DND-41 (cell line): ENCODE measurements at regions not wholly inside any gene's neighbourhood (a gene's known extent, or its start where the extent isn't known, plus 50 kb on each side); places are given as distances from the start of the nearest gene placed in this dataset.

ENCODE experiments used
- ATAC-seq: fragments of 200-7000 bp; cut with Tn5 transposase; 3 replicates; pipeline ENCODE4 v1.9.1; 2021; ENCODE audit warnings: low read depth; ENCODE audit not compliant: insufficient read depth
- DNase-seq: peaks from one replicate; pipeline ENCODE4 v3.0.0-alpha.2; 2020
- H2AFZ ChIP-seq: 2 replicates; pipeline ENCODE4 v1.6.0; 2012; ENCODE audit warnings: low read depth, low read length
- H3K27ac ChIP-seq: 2 replicates; pipeline ENCODE4 v1.5.1; 2012; ENCODE audit warnings: low read length, inconsistent platforms
- H3K27me3 ChIP-seq: fragments of 200-600 bp; sonication (generic); 2 replicates; pipeline ENCODE4 v1.6.0; 2012; ENCODE audit warnings: low read length, mild to moderate bottlenecking, inconsistent platforms; ENCODE audit not compliant: insufficient read depth, poor library complexity
- H3K36me3 ChIP-seq: 2 replicates; pipeline ENCODE4 v1.5.1; 2012; ENCODE audit warnings: low read length, inconsistent platforms; ENCODE audit not compliant: insufficient read depth
- H3K4me1 ChIP-seq: 2 replicates; pipeline ENCODE4 v1.5.1; 2012; ENCODE audit warnings: mild to moderate bottlenecking, low read length; ENCODE audit not compliant: insufficient read depth
- H3K4me2 ChIP-seq: 2 replicates; pipeline ENCODE4 v1.6.0; 2012; ENCODE audit warnings: mild to moderate bottlenecking, moderate library complexity, low read length, inconsistent platforms; ENCODE audit not compliant: insufficient read depth
- H3K4me3 ChIP-seq, 2 experiments: fragments of 200-600 bp in 1 of 2; shearing (Covaris generic) in 1 of 2; 2 replicates each; pipeline ENCODE4 v1.5.1; 2012 to 2016; ENCODE audit warnings: inconsistent platforms in 2 of 2, low read length in 2 of 2, mild to moderate bottlenecking in 2 of 2, low read depth in 1 of 2, moderate library complexity in 1 of 2
- H3K79me2 ChIP-seq: 2 replicates; pipeline ENCODE4 v1.6.0; 2012; ENCODE audit warnings: low read length, inconsistent platforms; ENCODE audit not compliant: insufficient read depth
- H3K9ac ChIP-seq: 2 replicates; pipeline ENCODE4 v1.6.0; 2012; ENCODE audit warnings: low read depth, mild to moderate bottlenecking, inconsistent platforms, low read length, moderate library complexity
- H3K9me3 ChIP-seq: 2 replicates; pipeline ENCODE4 v1.5.1; 2012; ENCODE audit warnings: low read length, moderate library complexity, mild to moderate bottlenecking, inconsistent platforms; ENCODE audit not compliant: insufficient read depth, severe bottlenecking
- H4K20me1 ChIP-seq: 2 replicates; pipeline ENCODE4 v1.6.0; 2012; ENCODE audit warnings: low read length; ENCODE audit not compliant: insufficient read depth
- EZH2 ChIP-seq: IDR thresholded peaks from 3 replicates; pipeline ENCODE4 v1.6.1; 2012; ENCODE audit warnings: borderline replicate concordance, low read depth, mild to moderate bottlenecking, moderate library complexity, low read length, inconsistent platforms; ENCODE audit not compliant: severe bottlenecking
- TF ChIP-seq, protein P1 (sequence below): IDR thresholded peaks from 2 replicates; pipeline ENCODE4 v1.5.1; 2012; ENCODE audit warnings: borderline replicate concordance, low read length, moderate library complexity, mild to moderate bottlenecking; ENCODE audit not compliant: poor library complexity, severe bottlenecking; ENCODE audit errors: extremely low read depth

DNA sequence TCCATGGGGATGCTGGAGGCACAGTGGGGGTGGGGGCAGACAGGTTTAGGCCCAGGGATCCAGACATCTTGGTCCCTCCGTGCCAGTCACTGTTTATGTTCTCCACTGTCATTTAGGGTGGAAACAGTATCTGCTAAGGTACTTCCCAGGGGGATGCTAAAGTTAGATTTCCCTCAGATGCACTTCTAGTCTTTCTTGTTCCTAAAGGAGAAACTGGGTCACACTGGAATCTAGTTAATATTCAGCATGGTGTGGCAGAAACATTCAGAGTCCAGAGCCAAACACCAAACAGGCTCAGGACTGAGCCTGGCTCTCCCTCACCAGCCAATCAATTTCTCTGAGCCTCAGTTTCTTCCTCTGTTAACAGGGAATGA lies 83.4 kb upstream of the PLET1 start:
- ATAC-seq = no peak
- TF ChIP-seq, protein P1, sequence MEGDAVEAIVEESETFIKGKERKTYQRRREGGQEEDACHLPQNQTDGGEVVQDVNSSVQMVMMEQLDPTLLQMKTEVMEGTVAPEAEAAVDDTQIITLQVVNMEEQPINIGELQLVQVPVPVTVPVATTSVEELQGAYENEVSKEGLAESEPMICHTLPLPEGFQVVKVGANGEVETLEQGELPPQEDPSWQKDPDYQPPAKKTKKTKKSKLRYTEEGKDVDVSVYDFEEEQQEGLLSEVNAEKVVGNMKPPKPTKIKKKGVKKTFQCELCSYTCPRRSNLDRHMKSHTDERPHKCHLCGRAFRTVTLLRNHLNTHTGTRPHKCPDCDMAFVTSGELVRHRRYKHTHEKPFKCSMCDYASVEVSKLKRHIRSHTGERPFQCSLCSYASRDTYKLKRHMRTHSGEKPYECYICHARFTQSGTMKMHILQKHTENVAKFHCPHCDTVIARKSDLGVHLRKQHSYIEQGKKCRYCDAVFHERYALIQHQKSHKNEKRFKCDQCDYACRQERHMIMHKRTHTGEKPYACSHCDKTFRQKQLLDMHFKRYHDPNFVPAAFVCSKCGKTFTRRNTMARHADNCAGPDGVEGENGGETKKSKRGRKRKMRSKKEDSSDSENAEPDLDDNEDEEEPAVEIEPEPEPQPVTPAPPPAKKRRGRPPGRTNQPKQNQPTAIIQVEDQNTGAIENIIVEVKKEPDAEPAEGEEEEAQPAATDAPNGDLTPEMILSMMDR = no peak
- TF ChIP-seq EZH2 = no peak
- Histone ChIP-seq H3K4me2 (no peak overlapping the region), H3K36me3 (no peaks in the 10 kb centered on the region), H3K9me3 (no peaks in the 10 kb centered on the region), H3K27ac (no peak overlapping the region), H4K20me1 (no peaks in the 10 kb centered on the region), H3K79me2 (no peaks in the 10 kb centered on the region), H3K4me1 (no peaks in the 10 kb centered on the region), H3K4me3 (no peak overlapping the region), H3K27me3 (no peaks in the 10 kb centered on the region), H2AFZ (no peak overlapping the region), H3K9ac (no peak overlapping the region)
- no peak for DNase-seq

DNA sequence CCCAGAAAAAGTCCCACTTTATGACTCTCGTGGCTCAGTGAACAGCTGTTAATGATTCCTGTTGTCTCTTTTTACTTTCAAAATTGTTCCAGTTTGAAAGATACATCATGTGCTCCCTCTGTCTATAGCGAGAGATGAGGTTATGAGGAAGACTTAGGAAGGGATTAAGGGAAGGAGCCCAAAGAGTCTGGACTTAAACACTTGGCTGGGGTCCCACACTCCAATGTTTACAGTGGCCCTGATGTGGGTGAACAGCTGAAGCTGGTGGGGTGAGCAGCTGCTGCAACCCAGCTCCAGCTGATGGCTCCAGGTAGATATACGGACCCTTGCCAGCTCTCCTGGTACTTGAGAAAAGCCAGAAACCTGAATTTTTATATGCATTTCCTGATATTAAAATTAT lies 84.5 kb upstream of the PLET1 start:
- Histone ChIP-seq H3K9me3 (no peaks in the 10 kb centered on the region), H3K4me2 (no peak overlapping the region), H3K36me3 (no peaks in the 10 kb centered on the region), H3K79me2 (no peaks in the 10 kb centered on the region), H3K4me1 (no peaks in the 10 kb centered on the region), H3K9ac (no peak overlapping the region), H3K27me3 (no peaks in the 10 kb centered on the region), H2AFZ (no peak overlapping the region), H3K27ac (no peak overlapping the region), H4K20me1 (no peaks in the 10 kb centered on the region), H3K4me3 (no peak overlapping the region)
- TF ChIP-seq, protein P1 = no peak
- TF ChIP-seq EZH2 = no peak
- DNase-seq = no peak
- ATAC-seq = no peak

GRCh38 chr11:112345706-112346105 lies 85.0 kb upstream of the PLET1 start:
- H3K4me2 ChIP-seq = no peak overlapping the region
- no peaks in the 10 kb centered on the region for H3K9me3 ChIP-seq
- H3K36me3 ChIP-seq = no peaks in the 10 kb centered on the region
- no peak overlapping the region for H3K4me3 ChIP-seq
- no peaks in the 10 kb centered on the region for H4K20me1 ChIP-seq
- TF ChIP-seq, protein P1 = peak; percentile 24
- no peak for TF ChIP-seq EZH2
- no peak overlapping the region for H3K27ac ChIP-seq
- H3K79me2 ChIP-seq = no peaks in the 10 kb centered on the region
- ATAC-seq = peak; percentile 44; the same call in 1 of the 3 replicates
- no peak overlapping the region for H3K9ac ChIP-seq
- no peaks in the 10 kb centered on the region for H3K27me3 ChIP-seq
- peak; percentile 28 for DNase-seq
- no peak overlapping the region for H2AFZ ChIP-seq
- no peaks in the 10 kb centered on the region for H3K4me1 ChIP-seq

DNA sequence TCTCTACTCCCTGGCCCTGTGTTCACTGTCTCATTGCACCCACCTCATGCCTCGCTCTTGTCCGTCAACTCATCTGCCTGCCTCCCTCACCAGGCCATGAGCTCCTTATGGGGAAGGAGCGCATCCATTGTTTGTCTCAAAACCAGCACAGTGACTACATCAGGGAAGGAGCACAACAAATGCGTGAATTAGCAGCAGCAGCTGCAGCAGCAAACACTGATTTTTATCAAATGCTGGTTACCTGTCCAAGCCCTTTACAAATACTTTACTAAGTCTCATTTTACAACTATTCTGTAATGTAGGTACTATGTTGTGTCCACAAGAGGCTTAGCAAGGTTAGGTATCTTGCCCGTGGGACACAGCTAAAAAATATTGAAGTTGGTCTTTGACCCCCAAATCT lies 85.9 kb upstream of the PLET1 start:
- no peak for ATAC-seq
- Histone ChIP-seq H3K36me3 (no peaks in the 10 kb centered on the region), H2AFZ (no peak overlapping the region), H3K9me3 (no peaks in the 10 kb centered on the region), H3K27ac (no peak overlapping the region), H3K79me2 (no peaks in the 10 kb centered on the region), H3K4me3 (no peak overlapping the region), H3K4me1 (no peaks in the 10 kb centered on the region), H3K4me2 (no peak overlapping the region), H4K20me1 (no peaks in the 10 kb centered on the region), H3K9ac (no peak overlapping the region), H3K27me3 (no peaks in the 10 kb centered on the region)
- no peak for DNase-seq
- TF ChIP-seq, protein P1 = no peak
- TF ChIP-seq EZH2 = no peak
